Gastroesophageal sphincter (tissue), 4 donors: ENCODE measurements at regions not wholly inside any gene's neighbourhood (a gene's known extent, or its start where the extent isn't known, plus 50 kb on each side); places are given as distances from the start of the nearest gene placed in this dataset.

Source experiments
- ATAC-seq: fragments of 150-250 bp; one replicate; pipeline ENCODE4 v1.9.1; 2016; ENCODE audit warnings: mild to moderate bottlenecking, moderate library complexity
- H3K27ac ChIP-seq, 4 donors: fragments of 200-600 bp; sonication (generic) in 3 of 4; 1 replicate in 3 of 4; 2 replicates in 1 of 4; pipeline ENCODE4 v1.5.1; 2016 to 2019
- H3K27me3 ChIP-seq: fragments of 200-600 bp; sonication (generic); one replicate; pipeline ENCODE4 v1.5.1; 2019
- H3K36me3 ChIP-seq, 2 donors: fragments of 200-600 bp; sonication (generic); one replicate each; pipeline ENCODE4 v1.5.1; 2019; ENCODE audit warnings: control low read depth in 1 of 2
- H3K4me1 ChIP-seq, 3 donors: fragments of 200-600 bp; sonication (generic); 1 replicate in 2 of 3; 2 replicates in 1 of 3; pipeline ENCODE4 v1.5.1; 2016 to 2019; ENCODE audit warnings: control low read depth in 2 of 3
- H3K4me3 ChIP-seq, 2 donors: fragments of 200-600 bp; sonication (generic); one replicate each; pipeline ENCODE4 v1.5.1; 2019; ENCODE audit warnings: mild to moderate bottlenecking in 1 of 2, moderate library complexity in 1 of 2
- H3K9me3 ChIP-seq, 3 donors: fragments of 200-600 bp; sonication (generic); one replicate each; pipeline ENCODE4 v1.5.1; 2017 to 2019; ENCODE audit warnings: control low read depth in 2 of 3
- EP300 ChIP-seq: sonication (generic); formaldehyde crosslinking; IDR thresholded peaks from one replicate; pipeline ENCODE4 v1.6.1; 2017; ENCODE audit warnings: antibody characterized with exemption, mild to moderate bottlenecking
- POLR2A ChIP-seq, 2 donors: fragments of 450-650 bp; IDR thresholded peaks; one replicate each; pipeline ENCODE4 v1.6.1; 2017; ENCODE audit warnings: antibody characterized with exemption in 2 of 2, mild to moderate bottlenecking in 2 of 2, moderate library complexity in 1 of 2
- POLR2AphosphoS5 ChIP-seq: sonication (generic); formaldehyde crosslinking; IDR thresholded peaks from one replicate; pipeline ENCODE4 v1.6.1; 2017; ENCODE audit warnings: antibody characterized with exemption
- WGBS, 2 donors: methylation state at CpG; one replicate each; pipeline ENCODE4 v1.1.5; 2018; ENCODE audit warnings: low coverage in 1 of 2; 5-methylcytosine and 5-hydroxymethylcytosine counted together
- TF ChIP-seq, protein P1 (sequence below), 4 experiments: fragments of 200-600 bp in 2 of 4; fragments of 450-650 bp in 2 of 4; sonication (generic) in 1 of 4; IDR thresholded peaks; one replicate each; pipeline ENCODE4 v1.5.1; 2017 to 2019; ENCODE audit warnings: antibody characterized with exemption in 4 of 4, mild to moderate bottlenecking in 2 of 4, moderate library complexity in 2 of 4

DNA sequence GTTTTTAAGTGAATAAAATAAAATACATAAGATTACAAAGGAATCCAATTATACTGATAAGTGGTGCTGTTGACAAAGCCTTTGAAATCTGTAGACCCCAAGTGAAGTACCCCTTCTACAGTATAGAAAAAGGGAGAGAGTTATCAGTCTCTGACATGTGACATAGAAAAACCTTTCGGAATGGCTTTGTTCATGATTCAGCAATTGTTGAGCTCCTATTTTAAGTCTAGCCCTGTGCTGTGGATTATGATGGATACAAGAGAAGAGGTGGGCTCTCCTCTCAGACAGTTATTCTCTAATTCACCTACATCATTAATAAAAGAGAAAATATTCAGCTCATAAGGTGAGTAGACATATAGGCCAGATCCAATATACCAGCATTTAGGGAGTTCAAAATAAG is 53.3 kb upstream of the ITPKB start:
- TF ChIP-seq POLR2A (IDR thresholded peaks at IDR 0.05) (no peak), POLR2AphosphoS5 (no peak), EP300 (no peak)
- TF ChIP-seq, protein P1, sequence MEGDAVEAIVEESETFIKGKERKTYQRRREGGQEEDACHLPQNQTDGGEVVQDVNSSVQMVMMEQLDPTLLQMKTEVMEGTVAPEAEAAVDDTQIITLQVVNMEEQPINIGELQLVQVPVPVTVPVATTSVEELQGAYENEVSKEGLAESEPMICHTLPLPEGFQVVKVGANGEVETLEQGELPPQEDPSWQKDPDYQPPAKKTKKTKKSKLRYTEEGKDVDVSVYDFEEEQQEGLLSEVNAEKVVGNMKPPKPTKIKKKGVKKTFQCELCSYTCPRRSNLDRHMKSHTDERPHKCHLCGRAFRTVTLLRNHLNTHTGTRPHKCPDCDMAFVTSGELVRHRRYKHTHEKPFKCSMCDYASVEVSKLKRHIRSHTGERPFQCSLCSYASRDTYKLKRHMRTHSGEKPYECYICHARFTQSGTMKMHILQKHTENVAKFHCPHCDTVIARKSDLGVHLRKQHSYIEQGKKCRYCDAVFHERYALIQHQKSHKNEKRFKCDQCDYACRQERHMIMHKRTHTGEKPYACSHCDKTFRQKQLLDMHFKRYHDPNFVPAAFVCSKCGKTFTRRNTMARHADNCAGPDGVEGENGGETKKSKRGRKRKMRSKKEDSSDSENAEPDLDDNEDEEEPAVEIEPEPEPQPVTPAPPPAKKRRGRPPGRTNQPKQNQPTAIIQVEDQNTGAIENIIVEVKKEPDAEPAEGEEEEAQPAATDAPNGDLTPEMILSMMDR (IDR thresholded peaks at IDR 0.05), result no peak
- H3K4me1 ChIP-seq, result peaks cover 0 to 12% (median 0%) of the 10 kb centered on the region in 3 donors
- 88 to 100% methylated on average over 1 of the region's 1 CpG for WGBS, 2 donors

DNA sequence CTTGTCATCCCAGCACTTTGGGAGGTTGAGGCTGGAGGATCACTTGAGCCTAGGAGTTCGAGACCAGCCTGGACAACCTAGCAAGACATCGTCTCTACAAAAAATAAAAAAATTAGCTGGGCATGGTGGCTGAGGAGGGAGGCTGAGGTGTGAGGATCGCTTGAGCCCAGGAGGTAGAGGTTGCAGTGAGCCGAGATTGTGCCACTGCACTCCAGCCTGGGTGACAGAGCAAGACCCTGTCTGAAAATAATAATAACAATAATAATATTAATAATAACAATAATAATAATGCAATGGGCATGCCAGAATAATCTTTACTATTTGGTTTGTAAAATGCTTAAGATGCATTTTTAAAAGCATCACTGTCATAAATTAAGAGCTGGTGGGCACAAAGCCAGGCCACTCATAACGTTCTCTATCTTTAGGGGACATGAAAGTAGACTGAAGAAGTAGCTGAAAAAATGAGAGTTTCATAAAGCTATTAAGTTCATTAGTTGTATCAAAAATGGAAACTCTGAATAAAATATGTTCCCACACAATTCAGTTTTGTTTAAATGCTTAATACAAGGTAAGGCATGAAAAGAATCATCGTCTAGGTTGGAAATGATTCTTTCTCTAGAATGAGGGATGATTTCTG is 51.6 kb upstream of the ITPKB start:
- H3K9me3 ChIP-seq, result no peaks in the 10 kb centered on the region
- peaks cover 0 to 27% (median 0%) of the 10 kb centered on the region in 3 donors for H3K4me1 ChIP-seq
- ATAC-seq, result no peak
- no peaks in the 10 kb centered on the region for H3K27me3 ChIP-seq
- no peak overlapping the region for H3K27ac ChIP-seq
- TF ChIP-seq POLR2AphosphoS5, result no peak
- 70 to 75% methylated on average over 5 to 6 of the region's 6 CpGs for WGBS, 2 donors
- no peaks in the 10 kb centered on the region for H3K36me3 ChIP-seq
- no peak overlapping the region for H3K4me3 ChIP-seq

More for the DNA sequence above, 53.3 kb upstream of the ITPKB start:
- Histone ChIP-seq H3K27me3 (no peaks in the 10 kb centered on the region), H3K27ac (no peak overlapping the region), H3K9me3 (no peaks in the 10 kb centered on the region), H3K4me3 (no peak overlapping the region), H3K36me3 (no peaks in the 10 kb centered on the region)
- no peak for ATAC-seq

- Histone ChIP-seq H3K27ac (no peak overlapping the region), H3K4me1 (peaks cover 4 to 36% (median 4%) of the 10 kb centered on the region in 3 donors), H3K9me3 (no peaks in the 10 kb centered on the region), H3K36me3 (no peaks in the 10 kb centered on the region), H3K27me3 (no peaks in the 10 kb centered on the region), H3K4me3 (no peak overlapping the region)
- 85 to 88% methylated on average over 3 to 4 of the region's 4 CpGs for WGBS, 2 donors
- ATAC-seq, result no peak
- no peak for TF ChIP-seq POLR2A (IDR thresholded peaks at IDR 0.05)
- no peak for TF ChIP-seq EP300
- no peak for TF ChIP-seq POLR2AphosphoS5
- TF ChIP-seq, protein P1 (IDR thresholded peaks at IDR 0.05), result no peak
These were observed 49.9 kb upstream of the ITPKB start for GRCh38 chr1:226788965-226789364.
